Cardiac fibroblast (primary cell): ENCODE measurements at regions not wholly inside any gene's neighbourhood (a gene's known extent, or its start where the extent isn't known, plus 50 kb on each side); places are given as distances from the start of the nearest gene placed in this dataset.

Source experiments
- DNase-seq, 2 donors: peaks; one replicate each; pipeline versions ENCODE4 v3.0.0 to v3.0.0-alpha.2; 2010; ENCODE audit warnings: low read depth in 2 of 2
- H3K4me3 ChIP-seq, 2 donors: replicated peaks in 1 of 2; 1 replicate in 1 of 2; 2 replicates in 1 of 2; pipeline ENCODE4 v1.5.1; 2011; ENCODE audit warnings: low read depth in 2 of 2, low read length in 2 of 2, mild to moderate bottlenecking in 2 of 2, moderate library complexity in 1 of 2
- TF ChIP-seq, protein P1 (sequence below): IDR thresholded peaks from one replicate; pipeline ENCODE4 v1.5.1; 2011; ENCODE audit warnings: low read depth, mild to moderate bottlenecking, low read length, inconsistent platforms

- peak overlapping the region; percentile 53 to 58 for H3K4me3 ChIP-seq
- TF ChIP-seq, protein P1, sequence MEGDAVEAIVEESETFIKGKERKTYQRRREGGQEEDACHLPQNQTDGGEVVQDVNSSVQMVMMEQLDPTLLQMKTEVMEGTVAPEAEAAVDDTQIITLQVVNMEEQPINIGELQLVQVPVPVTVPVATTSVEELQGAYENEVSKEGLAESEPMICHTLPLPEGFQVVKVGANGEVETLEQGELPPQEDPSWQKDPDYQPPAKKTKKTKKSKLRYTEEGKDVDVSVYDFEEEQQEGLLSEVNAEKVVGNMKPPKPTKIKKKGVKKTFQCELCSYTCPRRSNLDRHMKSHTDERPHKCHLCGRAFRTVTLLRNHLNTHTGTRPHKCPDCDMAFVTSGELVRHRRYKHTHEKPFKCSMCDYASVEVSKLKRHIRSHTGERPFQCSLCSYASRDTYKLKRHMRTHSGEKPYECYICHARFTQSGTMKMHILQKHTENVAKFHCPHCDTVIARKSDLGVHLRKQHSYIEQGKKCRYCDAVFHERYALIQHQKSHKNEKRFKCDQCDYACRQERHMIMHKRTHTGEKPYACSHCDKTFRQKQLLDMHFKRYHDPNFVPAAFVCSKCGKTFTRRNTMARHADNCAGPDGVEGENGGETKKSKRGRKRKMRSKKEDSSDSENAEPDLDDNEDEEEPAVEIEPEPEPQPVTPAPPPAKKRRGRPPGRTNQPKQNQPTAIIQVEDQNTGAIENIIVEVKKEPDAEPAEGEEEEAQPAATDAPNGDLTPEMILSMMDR, result no peak
- DNase-seq, result peak in 1 of 2 donors; percentile 30
Measured at GRCh38 chr11:8809939-8810539, 101.0 kb upstream of the AKIP1 start.

GRCh38 chr11:8810540-8811301 lies 100.3 kb upstream of the AKIP1 start:
- TF ChIP-seq, protein P1, result no peak
- DNase-seq, result peak; percentile 82 to 85
- peak overlapping the region; percentile 53 to 58 for H3K4me3 ChIP-seq

GRCh38 chr11:8811571-8811970 lies 99.4 kb upstream of the AKIP1 start:
- H3K4me3 ChIP-seq, result no peak overlapping the region
- peak; percentile 31 to 45 for DNase-seq
- TF ChIP-seq, protein P1, result no peak

DNA sequence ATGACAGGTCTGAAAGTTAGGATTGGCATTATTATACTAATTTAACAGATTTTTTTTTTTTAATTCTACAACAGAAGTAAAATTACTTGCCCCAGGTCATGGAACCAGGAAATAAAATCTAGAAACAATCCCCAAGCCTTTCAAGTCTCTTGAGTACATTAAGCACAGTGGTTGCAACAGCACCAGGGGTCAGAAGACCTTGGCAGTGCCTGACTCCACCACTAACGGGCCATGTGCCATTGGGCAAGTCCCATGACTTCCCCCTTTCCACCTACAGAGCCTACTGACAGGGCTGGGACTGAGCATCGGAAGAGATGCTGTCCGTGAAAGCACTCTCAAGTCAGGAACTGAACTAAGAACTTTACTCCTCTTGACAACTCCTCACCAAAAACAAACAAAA lies 98.6 kb upstream of the AKIP1 start:
- peak; percentile 46 to 82 for DNase-seq

GRCh38 chr11:8813658-8814057 lies 97.3 kb upstream of the AKIP1 start:
- TF ChIP-seq, protein P1, result peak; percentile 99
- H3K4me3 ChIP-seq, result no peak overlapping the region
- DNase-seq, result peak; percentile 92 to 94

More for the DNA sequence above, 98.6 kb upstream of the AKIP1 start:
- TF ChIP-seq, protein P1, result no peak
- H3K4me3 ChIP-seq, result no peak overlapping the region

DNA sequence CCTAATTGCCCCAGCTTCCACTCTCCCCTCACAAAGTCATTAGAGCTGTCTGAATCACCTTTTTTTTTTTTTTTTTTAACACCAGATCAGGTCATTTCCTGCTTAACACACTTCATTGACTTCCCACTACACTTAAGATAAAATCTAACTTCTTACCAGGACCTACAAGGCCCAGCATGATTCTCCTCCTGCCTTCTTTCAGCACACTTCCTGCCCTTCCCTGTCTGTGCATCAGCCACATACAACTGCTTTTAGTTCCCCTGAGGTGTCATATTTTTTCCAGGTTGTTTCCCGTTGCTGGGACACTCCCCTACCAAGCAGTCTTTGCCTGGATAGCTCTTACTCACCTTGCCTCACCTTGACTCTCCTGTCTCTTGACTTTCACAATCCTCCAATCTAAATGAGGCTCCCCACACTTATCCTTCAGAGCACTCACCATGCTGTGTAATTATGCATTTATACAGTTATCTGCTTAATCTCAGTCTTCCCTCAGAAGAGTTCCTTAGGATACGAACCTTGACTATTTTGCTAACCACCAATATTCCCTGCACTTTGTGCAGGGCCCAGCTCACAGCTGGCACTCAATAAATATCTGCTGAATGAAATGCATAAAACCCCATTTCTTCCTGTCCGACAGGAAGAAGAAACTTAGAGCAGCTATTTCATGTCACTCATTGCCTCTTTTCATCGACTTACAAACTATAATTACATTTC lies 96.6 kb upstream of the AKIP1 start:
- TF ChIP-seq, protein P1, result no peak
- no peak overlapping the region for H3K4me3 ChIP-seq
- DNase-seq, result no peak
